Fibroblast of skin of scalp (primary cell): ENCODE measurements at regions not wholly inside any gene's neighbourhood (a gene's known extent, or its start where the extent isn't known, plus 50 kb on each side); places are given as distances from the start of the nearest gene placed in this dataset.
"Not testable (repeated sequence)": the region's sequence is repeated elsewhere in the genome, so short reads cannot be mapped to it uniquely, and the experiment has no call there.

ENCODE experiments used
- DNase-seq: peaks from one replicate; pipeline ENCODE4 v3.0.0-alpha.2; 2013

DNA sequence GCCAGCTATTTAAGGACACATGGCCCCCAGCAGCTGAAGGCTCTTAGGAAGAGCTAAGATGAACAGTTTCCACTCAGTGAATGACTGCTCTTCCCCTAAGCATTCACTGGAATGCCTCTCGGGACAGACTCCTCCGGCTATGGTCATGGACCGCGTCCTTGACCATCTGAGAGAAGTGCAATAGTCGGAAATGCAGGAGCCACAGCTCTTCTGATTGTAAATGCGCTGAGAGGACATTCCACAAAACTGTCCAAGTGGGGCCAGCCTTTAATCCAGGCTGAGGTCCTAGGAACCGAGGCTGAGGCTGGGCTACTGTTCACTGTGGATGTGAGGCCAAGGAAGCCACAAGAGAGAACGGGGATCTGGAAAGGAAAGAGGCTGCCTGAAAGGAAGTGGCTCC lies 162.0 kb upstream of the TMEM72 start:
- DNase-seq = no peak

DNA sequence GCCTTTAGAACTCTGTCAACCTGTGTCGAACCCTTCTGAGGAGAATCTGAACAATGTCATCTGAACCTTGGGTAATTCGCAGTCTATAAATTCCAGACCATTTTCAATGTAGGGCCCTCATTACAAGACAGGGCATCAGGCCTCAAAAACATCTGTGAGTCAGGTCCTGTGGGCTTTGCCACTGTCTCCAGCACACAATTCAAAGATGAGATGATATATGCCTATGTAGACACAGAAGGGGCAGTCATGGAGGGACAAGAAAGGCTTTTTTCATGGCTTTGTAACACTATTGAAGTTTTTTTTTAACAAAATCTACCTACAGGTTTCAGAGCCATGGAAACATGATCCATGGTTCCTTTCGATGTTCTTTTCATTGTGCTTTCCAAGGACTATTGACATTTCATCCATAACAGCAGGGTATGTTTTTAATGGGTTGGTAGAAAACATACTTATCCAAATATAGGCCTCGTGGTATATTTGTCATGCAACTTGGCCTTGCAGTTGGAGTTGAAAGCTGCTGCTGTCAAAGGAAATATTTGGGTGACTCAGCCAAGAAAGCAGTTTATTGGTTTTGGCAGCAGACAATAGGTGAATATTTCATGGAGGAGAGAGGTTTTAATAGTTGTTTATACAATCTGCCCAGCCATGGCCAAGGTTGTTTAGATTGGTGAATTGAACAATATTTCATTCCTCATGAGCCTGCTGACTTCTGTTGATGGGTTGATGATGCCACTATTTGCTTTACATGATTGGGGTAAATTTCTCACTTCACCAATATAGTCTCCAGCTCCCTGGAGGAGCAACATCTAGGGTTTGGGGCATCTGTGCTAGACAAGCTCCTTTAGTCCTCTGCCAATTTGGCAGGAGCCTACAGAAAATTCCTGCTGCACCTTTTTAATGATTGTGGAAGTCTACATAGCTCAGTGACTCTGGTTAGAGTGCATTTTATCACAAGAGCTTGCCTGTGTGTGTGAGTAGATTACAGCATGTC lies 158.4 kb upstream of the TMEM72 start:
- peak; percentile 97 for DNase-seq

DNA sequence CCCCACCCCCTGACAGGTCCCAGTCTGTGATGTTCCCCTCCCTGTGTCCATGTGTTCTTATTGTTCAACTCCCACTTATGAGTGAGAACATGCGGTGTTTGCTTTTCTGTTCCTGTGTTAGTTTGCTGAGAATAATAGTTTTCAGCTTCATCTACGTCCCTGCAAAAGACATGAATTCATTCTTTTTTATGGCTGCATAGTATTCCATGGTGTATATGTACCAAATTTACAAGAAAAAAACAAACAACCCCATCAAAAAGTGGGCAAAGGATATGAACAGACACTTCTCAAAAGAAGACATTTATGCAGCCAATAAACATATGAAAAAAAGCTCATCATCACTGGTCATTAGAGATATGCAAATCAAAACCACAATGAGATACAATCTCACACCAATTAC lies 156.8 kb upstream of the TMEM72 start:
- not testable (repeated sequence) for DNase-seq

GRCh38 chr10:44755481-44755880 lies 155.7 kb upstream of the TMEM72 start:
- DNase-seq = no peak

DNA sequence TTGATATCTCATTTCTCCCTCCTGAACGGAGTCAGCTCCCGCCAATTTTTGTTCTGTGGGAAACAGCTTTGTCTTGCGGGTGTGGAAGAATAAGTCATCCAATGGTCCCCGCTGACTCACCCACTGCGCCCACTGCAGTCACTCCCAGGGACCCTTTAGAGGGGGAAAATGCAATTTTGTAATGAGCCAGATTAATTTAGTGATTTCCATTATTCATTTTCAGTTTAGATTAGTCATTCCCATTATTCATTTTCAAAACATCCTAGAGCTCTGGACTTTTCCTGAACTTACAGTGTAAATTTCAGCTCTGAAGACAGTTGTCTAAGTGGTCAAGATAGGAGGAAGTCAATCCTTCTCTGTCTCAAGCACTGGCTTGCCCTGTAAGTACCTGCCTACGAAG lies 154.9 kb upstream of the TMEM72 start:
- DNase-seq = peak; percentile 84

- no peak for DNase-seq
Observed at GRCh38 chr10:44757551-44758205, 153.5 kb upstream of the TMEM72 start.

DNA sequence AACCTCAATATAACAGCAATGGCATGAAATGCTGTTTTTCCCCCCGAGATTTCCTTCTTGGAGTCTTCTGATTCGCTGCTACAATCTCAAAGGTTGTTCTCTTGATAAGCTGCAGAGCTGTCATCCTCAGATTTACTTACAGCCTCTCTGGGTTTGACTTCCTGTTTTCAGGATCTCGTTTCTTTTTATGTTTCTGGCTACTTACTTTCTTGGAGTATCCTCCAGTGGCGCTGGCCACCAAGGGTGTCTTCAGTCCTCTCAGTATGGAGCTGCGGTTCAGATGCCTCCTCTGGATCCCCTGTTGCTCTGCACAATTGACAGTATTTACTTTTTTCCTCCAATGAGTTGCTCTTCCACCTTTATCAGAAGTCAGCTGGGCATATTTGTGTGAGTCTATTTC lies 152.0 kb upstream of the TMEM72 start:
- DNase-seq = no peak

DNA sequence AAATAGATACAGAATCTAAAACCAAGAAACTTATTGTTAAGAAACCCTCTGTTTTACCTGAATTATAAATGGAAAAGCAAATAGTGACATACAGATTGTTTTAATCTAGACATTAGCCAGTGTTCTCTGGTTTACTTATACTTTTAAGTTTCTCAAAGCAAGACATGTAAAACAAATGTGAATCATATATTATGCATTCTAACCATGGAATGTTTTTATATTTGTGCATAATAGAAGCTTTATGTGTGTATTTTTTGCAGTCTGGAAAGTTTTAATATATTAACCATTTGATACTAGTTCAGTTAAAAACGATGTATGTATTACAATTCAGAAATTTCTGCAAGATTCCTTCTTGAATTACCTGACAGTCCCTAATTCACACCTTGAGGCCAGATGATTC lies 150.6 kb upstream of the TMEM72 start:
- DNase-seq = peak; percentile 47

- peak; percentile 81 for DNase-seq
Observed at GRCh38 chr10:44761076-44761475, 150.1 kb upstream of the TMEM72 start.

- DNase-seq = no peak
Observed at GRCh38 chr10:44763331-44763730, 147.8 kb upstream of the TMEM72 start.

DNA sequence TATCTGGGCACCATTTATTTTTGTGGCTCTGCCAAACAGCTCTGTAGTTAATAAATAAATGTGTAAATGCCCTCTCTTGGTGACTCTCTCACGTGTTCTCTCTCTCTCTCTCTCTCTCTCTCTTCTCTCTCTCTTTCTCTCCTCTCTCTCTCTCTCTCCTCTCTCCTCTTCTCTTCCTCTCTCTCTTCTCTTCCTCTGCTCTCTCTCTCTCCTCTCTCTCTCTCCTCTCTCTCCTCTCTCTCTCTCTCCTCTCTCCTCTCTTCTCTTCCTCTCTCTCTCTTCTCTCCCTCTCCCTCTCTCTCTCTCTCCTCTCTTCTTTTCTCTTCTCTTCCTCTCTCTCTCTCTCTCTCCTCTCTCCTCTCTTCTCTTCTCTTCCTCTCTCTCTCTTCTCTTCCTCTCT lies 145.8 kb upstream of the TMEM72 start:
- no peak for DNase-seq

DNA sequence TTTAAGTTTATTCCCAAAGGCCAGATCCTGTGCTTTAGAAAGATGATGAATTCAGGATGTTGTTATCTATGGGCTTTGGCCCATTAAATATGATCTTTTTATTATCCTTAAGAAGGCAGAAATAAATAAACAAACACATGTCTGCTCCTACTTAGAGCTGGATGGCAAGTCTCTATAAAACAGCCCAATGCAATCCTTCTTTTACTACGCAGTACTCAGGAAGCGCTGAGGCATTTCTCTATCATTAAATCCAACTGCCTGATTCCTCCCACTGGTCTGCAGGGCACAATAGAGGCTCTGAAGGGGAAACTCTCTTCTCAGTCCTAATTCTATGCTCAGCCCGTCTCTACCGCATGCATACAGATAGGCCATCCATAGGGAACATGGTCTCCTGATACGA lies 144.5 kb upstream of the TMEM72 start:
- no peak for DNase-seq

DNA sequence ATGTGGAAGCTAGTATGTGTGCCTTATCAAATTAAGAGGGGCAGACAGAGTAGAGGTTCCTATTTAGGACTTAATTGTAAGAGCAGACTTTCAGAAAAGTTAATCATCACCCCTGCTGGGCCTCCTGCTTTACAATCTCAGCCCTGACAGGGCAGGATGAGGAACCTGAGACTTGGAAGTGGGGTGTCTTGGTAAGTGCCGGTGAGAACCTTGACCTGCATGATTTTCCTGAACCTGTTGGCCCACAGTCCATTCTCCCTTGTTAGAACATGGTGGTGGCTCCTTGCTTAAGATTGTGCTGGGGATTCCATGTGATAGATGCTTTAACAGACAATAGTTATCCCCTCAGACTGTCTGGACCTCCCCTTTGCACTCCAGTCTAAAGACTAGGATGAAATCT lies 141.7 kb upstream of the TMEM72 start:
- no peak for DNase-seq

- DNase-seq = no peak
Observed at GRCh38 chr10:44771233-44771995, 139.7 kb upstream of the TMEM72 start.

- DNase-seq = no peak
Observed at GRCh38 chr10:44773565-44773964, 137.6 kb upstream of the TMEM72 start.

- DNase-seq = no peak
Observed at GRCh38 chr10:44774676-44775401, 136.3 kb upstream of the TMEM72 start.

- DNase-seq = no peak
Observed at GRCh38 chr10:44775402-44775741, 135.8 kb upstream of the TMEM72 start.

- DNase-seq = no peak
Observed at GRCh38 chr10:44776181-44776580, 135.0 kb upstream of the TMEM72 start.

DNA sequence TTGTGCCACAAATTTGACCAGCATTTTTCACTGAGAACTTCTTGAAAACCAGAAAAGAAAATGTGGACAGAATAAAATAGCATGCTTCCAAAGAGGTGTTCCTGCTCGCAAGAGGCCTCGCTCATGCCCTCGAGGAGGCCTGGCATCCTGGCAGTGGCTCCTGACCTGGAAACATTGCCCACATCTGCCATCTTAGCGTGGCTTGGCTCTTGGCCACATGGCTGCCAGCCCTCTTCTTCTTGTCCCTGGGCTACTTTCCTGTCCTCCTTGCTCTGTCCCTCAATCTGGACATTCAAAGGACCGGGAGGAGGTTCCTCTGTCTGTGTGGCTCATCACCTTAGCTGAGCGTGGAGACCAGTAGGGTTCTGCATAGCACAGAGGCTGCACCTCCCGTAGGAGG lies 131.6 kb upstream of the TMEM72 start:
- no peak for DNase-seq

DNA sequence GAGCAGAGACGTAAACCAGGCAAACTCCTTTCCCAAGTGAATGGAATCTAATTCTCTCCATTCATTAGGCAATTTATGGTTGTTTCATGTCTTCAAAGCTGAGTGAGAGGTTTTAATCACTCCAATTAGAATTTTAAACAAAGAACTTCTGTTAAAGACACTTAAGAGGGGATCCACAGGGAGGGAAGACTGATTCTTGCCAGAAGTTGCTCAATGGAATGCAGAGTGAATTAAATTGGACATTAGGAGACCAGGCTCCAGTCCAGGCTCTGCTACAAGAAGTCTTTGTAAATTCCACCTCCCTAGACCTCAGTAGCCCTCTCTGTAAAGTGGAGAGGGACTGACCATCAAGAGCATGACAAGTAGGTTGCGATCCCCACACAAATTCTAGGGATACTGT lies 130.7 kb upstream of the TMEM72 start:
- no peak for DNase-seq

DNA sequence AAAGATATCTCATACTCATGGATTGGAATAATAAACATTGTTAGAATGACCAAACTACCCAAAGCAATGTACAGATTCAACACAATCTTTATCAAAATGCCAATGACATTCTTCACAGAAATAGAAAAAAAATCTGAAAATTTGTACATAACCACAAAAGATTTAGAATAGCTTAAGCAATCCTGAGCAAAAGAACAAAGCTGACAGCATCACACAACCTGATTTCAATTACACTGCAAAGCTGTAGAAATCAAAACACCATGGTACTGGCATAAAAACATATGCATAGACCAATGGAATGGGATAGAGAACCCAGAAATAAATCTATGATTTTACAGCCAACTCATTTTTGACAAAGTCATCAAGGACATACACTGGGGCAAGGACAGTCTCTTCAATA lies 130.0 kb upstream of the TMEM72 start:
- peak; percentile 29 for DNase-seq

GRCh38 chr10:44786286-44786850 lies 124.8 kb upstream of the TMEM72 start:
- peak; percentile 57 for DNase-seq
